Jurkat, Clone E6-1 (cell line): ENCODE measurements at regions not wholly inside any gene's neighbourhood (a gene's known extent, or its start where the extent isn't known, plus 50 kb on each side); places are given as distances from the start of the nearest gene placed in this dataset.
"Not testable (repeated sequence)": the region's sequence is repeated elsewhere in the genome, so short reads cannot be mapped to it uniquely, and the experiment has no call there.

Experiments
- DNase-seq: peaks from one replicate; pipeline ENCODE4 v3.0.0-alpha.2; 2011; ENCODE audit warnings: low read depth, low spot score
- H3K4me3 ChIP-seq: 2 replicates; pipeline ENCODE4 v1.5.1; 2011; ENCODE audit warnings: mild to moderate bottlenecking, low read length, control low read depth, moderate library complexity

DNA sequence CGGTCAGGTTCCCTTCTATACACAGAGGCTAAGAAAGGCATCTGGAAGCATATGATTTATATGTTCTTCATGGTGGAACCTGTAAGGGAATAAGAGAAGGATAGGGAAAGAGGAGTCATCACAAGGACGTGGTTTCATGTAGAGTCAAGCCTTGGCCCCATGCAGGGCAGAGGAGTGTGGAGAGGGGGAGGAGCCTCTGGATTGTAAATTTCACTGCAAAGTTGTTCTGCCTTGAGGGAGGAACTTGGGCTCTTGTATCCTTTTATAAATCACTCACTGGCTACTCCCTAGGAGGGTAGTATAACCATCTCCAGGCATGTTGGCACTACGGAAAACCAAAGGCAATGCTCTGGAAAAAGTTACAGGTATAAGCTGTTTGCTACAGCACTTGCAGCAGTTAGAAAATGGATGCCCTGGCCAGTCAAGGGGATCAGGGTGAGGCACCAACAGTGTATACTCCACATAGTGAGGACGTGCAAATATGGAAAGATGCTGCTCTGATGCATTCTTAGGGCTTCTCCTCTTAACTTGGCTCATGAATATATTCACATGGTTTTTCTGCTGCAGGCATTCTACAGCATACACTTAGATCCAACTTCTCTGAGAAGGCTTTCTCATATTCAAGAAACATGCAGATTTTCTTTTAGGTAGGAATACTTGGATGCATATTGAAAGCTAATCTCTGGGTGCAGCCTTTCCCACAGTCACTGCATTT is 60.3 kb upstream of the ZNF81 start:
- no peak for DNase-seq
- H3K4me3 ChIP-seq, result no peak overlapping the region

DNA sequence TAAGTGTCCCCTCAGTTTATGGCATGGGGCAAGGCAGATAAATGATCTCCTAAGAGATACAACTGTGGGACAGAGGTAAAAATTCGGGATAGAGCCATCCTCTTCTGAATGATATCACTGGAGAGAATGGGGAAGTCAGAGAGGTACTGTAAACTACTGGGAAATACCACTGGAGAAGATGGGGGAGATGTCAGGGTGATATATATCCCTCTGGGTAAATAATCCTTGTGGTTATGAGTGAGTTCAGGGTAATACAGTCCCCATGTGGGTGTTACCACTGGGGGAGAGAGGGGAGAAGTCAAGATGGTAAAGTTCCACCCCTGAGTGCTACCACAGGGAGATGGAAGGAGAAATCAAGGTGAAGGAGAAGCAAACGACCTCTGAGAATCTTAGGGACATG is 63.9 kb upstream of the ZNF81 start:
- H3K4me3 ChIP-seq, result no peak overlapping the region
- DNase-seq, result no peak

DNA sequence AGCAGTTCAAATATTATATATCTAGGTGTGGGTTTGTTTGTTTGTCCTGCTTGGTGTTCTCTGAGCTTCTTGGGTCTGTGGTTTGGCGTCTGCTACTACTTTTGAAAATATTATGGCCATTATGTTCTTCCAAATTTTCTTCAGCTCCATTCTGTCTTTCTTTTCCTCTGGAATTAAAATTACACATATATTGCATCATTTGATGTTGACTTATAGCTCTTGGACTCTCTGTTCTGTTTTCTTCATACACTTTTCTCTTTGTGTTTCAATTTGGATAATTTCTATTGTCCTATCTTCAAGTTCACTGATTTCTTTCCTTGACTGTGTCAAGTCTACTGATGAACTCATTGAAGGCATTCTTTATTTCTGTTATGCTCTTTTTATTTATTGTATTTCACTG is 65.2 kb upstream of the ZNF81 start:
- no peak for DNase-seq
- no peak overlapping the region for H3K4me3 ChIP-seq

DNA sequence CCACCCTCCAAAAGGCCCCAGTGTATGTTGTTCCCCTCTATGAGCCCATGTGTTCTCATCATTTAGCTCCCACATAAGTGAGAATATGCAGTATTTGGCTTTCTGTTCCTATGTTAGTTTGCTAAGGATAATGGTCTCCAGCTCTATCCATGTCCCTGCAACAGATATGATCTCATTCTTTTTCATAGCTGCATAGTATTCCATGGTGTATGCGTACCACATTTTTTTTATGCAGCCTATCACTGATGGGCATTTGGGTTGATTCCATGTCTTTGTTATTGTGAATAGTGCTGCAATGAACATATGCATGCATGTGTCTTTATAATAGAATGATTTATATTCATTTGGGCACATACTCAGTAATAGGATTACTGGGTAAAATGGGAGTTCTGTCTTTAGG is 73.9 kb upstream of the ZNF81 start:
- DNase-seq, H3K4me3 ChIP-seq: not testable (repeated sequence)

DNA sequence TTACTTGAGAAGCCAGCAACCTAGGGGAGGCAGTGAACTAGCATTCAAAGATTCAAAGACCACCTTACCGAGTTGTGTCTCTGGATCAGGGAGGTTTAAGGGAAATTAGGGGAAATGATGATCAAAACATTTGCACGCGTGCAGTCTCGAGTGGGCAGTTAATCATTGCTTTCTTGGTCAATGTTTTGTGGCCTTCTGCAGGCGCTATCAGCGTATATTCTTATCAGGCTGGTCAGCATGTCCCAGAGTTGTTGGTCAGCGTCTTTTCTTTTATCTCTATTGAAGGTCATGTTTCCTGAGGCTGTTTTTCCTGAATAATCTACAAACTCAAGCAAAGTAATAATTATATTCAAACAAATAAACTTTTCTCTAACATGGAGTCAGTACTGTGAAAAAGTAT is 84.0 kb upstream of the ZNF81 start:
- H3K4me3 ChIP-seq, result no peak overlapping the region
- no peak for DNase-seq

DNA sequence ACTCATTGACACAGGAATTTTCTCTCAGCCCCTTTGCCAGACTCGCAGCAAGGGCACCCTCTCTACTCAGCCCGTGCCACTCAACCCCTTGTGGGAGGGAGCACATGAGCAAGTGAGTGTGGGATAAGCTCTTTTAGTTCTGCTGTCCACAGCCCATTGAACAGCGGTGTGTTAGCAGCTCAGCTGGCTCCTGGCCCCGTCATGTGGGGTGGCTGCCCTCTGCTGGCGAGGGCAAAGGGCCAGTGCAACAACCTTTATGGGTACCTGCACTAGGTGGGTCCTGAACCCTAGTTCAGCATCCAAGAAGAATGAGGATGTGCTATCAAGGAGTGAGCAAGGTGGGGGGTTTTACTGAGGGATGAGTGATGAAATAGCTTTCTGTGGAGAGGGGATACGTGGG is 85.0 kb upstream of the ZNF81 start:
- no peak overlapping the region for H3K4me3 ChIP-seq
- peak; percentile 6 for DNase-seq

DNA sequence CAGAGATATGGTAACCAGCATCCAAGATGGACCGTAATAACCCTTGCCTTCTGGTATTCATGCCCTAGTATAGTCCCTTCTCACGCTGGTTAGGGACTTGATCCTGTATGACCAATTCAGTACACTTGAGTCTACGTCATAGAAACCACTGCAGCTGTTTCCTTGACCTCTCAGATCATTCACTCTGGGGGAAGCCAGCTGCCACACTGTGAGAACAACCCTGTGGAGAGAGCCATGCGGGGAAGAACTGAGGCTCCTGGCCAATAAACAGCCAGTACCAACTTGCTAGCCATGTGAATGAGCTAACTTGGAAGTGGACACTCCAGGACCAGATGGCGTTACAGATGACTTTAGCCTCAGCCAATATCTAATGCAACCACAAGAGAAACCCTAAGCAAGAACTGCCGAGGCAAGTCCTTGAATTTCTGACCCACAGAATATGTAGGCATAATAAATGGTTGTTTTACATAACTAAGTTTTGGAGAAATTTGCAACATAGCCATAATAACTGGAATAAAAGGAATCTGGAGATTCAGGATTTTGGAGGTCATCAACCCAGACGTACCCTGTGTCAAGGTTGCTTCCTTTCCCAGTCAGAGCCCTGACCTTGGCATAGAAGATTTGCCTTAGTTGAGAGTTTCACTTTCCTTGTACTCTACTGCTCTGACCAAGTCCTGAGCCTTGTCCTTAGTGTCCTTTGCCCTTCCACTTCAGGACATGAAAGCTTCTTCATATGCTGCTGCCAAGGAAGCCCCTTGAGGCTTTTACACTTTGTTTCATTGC is 87.3 kb upstream of the ZNF81 start:
- no peak overlapping the region for H3K4me3 ChIP-seq
- DNase-seq, result no peak

DNA sequence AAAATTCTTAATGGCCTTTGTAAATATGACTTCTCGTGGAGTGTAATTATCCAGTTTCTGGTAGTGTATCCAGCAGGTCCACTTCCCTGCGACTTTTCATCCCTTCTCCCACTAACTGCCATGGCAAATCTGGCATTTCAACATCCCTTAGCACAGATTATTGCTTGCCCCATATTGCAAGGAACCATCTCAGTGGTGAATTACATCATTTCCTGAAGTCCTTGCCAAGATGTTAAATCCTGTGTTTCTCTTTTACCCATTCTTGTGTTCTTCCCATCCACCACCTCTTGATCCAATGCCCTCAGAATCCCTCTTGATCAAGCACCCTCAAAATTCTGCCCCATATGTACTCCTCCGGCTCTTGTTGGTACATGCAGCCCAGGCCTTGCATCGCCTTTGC is 88.1 kb upstream of the ZNF81 start:
- H3K4me3 ChIP-seq, result no peak overlapping the region
- DNase-seq, result no peak

DNA sequence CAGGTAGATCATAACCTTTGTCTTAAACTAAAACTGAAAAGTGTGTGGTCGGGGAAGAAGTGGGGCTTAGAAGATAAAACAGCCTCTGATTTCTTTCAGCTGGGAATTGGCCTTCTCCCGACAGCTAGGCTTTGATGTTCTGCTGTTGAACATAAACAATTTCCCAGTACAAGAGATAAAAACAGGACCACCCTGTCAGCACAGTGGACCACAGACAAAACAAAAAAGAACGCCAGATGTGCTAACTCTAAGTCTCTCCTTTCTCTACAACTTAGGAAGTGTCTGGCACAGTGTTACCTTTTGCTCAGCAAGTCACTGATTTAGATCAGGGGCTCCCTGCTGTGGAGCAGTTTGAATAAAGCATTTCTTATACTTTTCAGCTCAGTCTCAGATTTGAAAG is 87.5 kb upstream of the UXT start:
- no peak for DNase-seq
- H3K4me3 ChIP-seq, result no peak overlapping the region

DNA sequence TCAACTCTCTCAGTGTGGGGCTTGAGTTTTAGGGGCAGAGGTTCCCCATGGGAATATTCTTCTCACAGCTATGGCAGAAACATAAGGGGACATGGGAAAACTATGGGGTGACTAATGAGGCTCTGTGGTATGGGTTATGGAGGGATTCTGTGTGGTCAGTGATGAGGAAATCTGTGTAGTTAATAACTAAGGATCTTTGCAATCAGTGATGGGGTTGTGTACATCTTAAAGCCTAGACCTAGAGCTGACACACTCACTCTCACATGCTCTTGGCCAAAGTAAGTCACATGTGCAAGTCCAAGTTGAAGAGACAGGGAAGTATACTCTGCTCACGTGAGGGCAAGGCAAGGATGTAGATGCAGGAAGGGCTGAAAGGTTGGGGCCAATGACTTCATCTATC is 86.4 kb upstream of the UXT start:
- no peak for DNase-seq
- no peak overlapping the region for H3K4me3 ChIP-seq

DNA sequence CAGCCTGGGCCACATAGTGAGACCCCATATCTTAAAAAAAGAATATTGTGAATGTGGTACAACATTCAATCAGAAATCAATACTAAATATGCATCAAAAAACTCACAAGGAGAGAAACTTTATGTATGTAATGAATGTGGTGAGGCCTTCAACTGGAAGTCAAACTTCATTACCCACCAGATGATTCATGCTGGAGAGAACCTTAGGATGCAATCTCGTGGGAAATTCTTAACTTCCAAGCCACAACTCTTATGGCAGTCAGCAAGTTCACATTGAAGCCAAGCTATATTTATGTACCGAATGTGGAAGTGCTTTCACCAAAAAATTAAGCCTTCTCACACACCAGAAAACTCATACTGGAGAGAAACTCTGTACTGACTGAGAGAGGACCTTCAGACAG is 84.5 kb upstream of the UXT start:
- no peak overlapping the region for H3K4me3 ChIP-seq
- DNase-seq, result no peak

DNA sequence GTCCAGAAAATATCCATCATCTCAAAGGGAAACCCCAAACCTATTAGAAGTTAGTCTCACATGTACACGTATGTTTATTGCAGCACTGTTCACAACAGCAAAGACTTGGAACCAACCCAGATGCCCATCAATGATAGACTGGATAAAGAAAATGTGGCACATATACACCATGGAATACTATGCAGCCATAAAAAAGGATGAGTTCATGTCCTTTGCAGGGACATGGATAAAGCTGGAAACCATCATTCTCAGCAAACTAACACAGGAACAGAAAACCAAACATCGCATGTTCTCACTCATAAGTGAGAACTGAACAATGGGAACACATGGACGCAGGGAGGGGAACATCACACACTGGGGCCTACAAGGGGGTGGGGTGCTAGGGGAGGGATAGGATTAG is 79.9 kb upstream of the UXT start:
- not testable (repeated sequence) for DNase-seq

DNA sequence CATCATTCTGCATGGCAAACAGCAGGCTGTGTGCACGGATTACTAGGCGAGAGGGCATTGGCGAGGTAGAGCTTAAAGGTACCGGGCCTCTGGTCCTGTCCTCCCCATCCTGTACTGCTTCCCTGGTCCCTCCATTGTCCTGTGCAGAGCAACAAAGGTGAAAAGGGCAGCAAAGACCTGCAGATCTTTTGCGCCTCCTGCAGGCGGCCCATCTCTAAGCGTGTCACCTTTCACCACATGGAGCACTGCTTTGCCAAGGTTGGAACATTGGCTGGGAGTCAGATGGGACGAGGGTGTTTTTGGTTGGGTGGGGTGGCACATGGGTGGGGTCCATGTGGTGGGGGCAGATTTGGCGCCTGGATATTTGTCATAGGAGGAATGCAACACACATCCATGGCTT is 64.7 kb upstream of the UXT start:
- no peak overlapping the region for H3K4me3 ChIP-seq
- DNase-seq, result no peak

More for the DNA sequence above, 79.9 kb upstream of the UXT start:
- not testable (repeated sequence) for H3K4me3 ChIP-seq

DNA sequence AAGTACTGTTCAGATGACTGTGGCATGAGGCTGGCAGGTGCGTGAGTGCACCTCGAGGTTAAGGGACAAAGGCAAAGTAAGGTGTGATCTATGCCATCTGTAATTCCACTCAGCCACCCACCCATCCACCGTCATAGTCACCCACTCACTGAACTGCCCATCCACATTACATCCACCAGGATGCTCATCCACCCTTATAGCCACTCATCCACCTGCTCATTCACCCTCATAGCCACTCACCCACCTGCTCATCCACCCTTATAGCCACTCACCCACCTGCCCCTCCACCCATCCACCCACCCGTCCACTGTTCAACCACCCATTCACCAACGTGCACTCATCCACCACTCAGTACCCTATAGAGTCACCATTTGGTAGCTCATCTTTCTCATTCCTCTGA is 64.1 kb upstream of the UXT start:
- no peak overlapping the region for H3K4me3 ChIP-seq
- DNase-seq, result no peak

DNA sequence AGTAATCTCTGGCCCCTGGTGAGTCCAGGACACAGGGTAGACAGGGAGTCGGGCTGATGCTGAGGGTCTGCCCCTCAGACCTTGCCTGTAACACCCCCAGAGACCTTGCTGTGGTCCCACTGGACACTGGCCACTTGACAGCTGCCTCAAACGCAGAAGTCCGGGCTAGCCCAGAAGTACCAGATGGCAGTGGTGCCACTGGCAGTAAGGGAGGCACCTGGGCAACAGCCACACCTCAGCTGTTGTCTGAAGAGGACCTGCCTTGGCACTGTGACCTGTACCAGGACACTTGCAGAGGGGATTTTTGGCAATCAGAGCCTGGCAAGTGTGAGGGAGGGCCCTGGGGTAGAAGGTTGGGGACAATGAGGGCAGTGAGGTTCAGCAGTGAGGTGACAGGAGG is 63.3 kb upstream of the UXT start:
- no peak for DNase-seq
- H3K4me3 ChIP-seq, result no peak overlapping the region

DNA sequence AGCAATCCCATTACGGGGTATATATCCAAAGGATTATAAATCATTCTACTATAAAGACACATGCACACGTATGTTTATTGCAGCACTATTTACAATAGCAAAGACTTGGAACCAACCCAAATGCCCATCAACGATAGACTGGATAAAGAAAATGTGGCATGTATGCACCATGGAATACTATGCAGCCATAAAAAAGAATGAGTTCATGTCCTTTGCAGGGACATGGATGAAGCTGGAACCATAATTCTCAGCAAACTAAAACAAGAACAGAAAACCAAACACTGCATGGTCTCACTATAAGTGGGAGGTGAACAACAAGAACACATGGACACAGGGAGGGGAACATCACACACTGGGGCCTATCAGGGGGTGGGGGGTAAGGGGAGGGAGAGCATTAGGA is 56.1 kb upstream of the UXT start:
- not testable (repeated sequence) for DNase-seq, H3K4me3 ChIP-seq

DNA sequence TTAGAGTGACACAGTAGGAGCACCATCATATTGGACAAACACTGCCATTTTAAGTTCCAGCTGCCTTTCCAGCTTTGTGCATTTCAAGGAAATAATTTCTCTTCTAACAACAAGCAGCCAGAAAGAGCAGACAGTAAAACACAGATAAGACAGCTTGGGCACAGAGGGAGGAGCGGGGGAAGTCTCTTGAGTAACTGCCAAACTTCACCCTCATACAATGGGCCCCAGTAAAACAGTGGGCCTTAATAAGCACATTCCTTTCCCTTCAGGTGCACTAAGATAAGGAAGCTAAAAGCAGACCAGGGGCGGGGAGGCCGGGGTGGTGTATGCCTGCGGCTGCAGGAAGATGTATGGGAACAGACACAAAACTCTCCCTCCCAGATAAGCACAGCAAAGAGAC is 53.7 kb upstream of the UXT start:
- DNase-seq, H3K4me3 ChIP-seq: not testable (repeated sequence)

DNA sequence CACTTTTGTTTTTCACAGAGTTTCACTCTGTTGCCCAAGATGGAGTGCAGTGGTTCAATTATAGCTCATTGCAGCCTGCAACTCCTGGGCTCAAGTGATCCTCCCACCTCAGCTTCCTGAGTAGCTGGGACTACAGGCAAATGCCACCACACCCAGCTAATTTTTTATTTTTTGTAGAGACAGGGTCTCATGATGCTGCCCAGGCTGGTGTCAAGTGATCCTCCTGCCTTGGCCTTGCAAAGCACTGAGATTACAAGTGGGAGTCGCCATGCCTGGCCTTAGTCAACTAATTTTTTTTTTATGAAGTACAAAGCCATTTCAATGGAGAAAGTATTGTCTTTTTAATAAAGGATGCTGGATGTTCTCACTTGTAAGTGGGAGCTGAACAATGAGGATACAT is 51.3 kb upstream of the UXT start:
- H3K4me3 ChIP-seq, result no peak overlapping the region
- DNase-seq, result no peak
